ENCODE measurements at regions not wholly inside any gene's neighbourhood (a gene's known extent, or its start where the extent isn't known, plus 50 kb on each side); places are given as distances from the start of the nearest gene placed in this dataset.

DNA sequence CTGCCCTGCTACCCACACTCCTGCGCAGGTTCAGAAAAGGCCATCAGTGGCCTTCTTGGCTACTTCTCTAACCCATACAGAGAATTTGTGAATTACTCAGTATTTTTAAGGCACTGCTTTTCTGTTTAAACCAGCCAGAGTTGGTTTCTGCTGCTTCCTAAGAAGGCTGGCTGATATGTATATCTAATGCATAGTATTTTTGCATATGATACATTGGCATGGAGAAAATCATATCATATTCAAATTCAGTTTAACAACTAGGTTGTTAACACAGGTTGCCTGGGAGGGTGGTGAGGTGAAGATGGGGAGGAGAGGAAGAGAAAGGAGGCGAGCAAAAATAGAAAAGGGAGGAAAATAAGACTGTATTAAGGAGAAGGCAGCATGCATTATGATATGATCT, 132.8 kb upstream of the ADPGK start:
- DNase-seq = no peak

- DNase-seq = no peak
Observed at GRCh38 chr15:72915843-72916242, 132.3 kb upstream of the ADPGK start.

- no peak for DNase-seq
Observed at GRCh38 chr15:72912996-72913395, 129.4 kb upstream of the ADPGK start.

GRCh38 chr15:72912121-72912520, 128.6 kb upstream of the ADPGK start:
- no peak for DNase-seq

DNA sequence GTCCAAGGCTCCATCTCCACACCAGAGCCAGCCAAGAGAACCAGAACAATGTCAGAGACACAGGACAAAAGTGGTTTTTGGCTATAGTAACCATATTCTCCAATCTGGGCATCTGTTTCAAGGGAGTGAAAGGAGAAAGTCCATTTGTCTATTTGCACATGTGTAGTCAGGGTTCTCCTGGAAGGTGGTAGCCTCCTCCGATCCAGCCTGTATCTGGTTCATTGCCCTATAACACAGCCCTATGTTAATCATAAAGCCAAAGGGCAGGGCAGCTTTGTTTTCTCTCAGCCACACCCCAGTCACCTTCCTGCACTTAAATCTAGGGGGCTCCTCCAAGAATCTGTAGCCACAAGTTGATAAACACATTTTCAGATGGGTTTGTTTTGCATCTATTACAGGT, 128.1 kb upstream of the ADPGK start:
- no peak for DNase-seq

DNA sequence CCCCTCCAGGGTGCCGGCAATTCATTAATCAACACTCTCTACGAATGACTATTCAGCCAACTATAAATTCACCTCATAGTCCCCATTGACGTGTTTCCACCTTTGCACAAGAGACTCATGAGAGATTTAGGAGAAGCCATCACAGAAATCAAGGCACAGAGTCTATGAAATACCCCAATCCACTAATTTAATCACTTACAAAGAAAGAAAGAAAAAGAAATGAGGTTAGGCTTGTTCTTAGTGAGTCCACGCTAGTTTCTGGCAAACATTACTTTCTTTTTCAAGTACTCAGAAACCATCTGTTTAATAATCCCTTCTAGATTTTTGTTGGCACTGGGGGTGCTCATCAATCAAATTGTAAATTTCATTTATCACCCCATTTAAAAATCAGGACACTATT, 125.2 kb upstream of the ADPGK start:
- no peak for DNase-seq

GRCh38 chr15:72907733-72908132, 124.2 kb upstream of the ADPGK start:
- DNase-seq = peak; percentile 6 to 8

DNA sequence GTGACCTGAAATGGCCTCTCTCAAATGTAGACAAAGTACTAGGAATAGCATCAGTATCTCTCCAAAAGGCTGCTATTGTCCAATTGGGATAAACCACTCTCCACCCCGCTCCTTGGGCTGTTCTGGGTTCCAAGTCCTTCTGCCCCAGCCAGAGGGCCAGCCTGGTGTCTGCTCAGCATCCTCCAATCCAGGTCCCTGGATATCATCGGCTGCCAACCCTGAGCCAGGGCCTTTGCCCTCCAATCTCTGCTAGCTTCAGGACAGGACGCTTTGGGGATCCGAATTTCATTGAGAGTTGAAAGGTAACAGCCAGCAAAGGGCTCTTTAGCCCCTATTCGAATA, 119.3 kb upstream of the ADPGK start:
- DNase-seq = no peak

DNA sequence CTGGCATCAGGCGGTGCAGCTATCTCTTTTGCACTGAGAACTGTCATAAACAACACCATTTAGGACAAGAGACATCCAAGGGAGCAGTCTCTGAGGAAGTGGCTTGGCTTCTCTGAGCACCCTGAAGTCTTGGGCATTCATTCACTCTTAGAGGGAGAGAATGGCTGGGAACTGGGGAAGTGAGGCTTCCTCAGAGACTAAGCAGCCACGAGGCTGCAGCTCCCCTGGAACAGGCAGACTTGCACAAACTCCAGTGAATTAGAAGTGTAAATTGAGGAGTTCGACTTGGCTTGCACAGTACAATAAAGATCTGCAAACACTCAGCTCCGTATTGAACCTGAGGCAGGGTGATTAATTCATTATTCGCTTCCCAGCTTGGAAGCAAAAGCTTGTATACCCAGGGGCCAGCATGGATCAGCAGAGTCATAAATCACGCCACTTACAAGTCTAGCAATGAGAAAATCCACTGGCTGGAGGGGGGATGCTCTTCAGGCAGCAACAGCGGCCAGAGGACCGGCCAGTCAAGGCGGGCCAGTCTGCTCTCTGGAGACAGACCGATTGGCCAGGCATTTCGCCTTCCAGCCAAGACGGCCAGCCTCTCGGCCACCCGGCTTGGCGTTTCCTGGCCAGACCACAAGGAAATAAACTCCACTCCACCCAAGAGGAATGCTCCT, 118.8 kb upstream of the ADPGK start:
- no peak for DNase-seq

GRCh38 chr15:72892986-72893385, 109.4 kb upstream of the ADPGK start:
- DNase-seq = no peak

DNA sequence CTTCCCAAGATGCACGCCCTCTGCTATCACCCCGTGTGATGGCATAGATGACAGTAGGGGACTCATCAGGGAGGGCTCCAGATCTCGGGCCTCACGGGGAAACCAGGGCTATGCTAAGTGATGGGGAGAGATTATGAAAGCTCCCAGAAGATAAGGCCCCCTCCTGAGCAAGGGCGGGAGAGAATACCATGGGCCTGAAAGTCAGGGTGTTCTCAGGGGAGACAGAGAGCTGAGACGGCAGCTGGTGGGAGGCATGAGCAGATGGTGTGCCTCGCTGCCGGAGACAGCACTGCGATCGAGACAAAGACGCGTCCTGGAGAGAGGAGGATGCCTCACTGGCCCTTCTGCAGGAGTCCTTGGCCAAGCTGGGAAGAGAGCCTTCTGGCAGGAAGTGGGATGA, 106.5 kb upstream of the ADPGK start:
- peak in 1 of 2 experiments; percentile 2 for DNase-seq

GRCh38 chr15:72889545-72889944, 106.0 kb upstream of the ADPGK start:
- DNase-seq = no peak

DNA sequence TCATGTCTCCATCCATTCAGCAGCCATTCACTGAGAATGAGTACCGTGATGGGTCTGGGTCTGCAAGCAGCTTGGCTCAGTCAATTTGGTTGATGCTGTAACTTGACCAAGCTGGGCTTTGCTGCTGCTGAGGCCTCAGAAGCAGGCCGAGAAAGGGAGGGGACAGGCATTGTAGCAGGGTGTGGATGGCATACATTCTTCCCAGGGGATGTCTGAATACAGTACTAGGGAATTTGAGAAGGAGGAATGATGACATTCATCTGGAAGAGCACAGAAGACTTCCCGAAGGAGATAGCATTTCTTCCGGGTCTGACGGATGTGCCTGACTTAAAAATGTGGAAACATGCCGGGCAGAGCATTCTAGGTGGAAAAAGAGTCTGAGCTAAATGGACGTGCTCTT, 105.3 kb upstream of the ADPGK start:
- DNase-seq = no peak

DNA sequence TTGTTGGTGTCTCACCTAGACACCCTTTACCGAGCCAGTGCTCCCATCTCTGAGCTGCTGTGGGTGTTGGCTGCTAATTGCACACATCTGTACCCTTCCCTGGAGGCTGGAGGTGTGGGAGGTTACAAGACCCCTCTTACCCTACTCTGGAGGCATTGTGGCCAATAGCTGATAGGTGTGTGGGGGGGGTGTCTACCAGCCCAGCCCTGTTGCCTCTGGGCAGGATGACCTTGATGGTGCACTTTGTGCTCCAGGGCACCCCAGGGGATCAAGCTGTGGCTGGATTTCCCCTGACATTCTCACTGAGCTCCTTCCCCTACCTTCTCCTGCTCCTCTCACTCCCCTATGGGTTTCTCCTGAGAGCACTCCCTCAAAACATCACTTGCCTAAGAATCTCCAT, 104.7 kb upstream of the ADPGK start:
- no peak for DNase-seq

GRCh38 chr15:72887376-72887775, 103.8 kb upstream of the ADPGK start:
- no peak for DNase-seq

- no peak for DNase-seq
Observed at GRCh38 chr15:72884311-72884710, 100.8 kb upstream of the ADPGK start.

GRCh38 chr15:72873379-72874233, 90.0 kb upstream of the ADPGK start:
- DNase-seq = no peak

GRCh38 chr15:72872066-72872845, 88.7 kb upstream of the ADPGK start:
- DNase-seq = no peak

DNA sequence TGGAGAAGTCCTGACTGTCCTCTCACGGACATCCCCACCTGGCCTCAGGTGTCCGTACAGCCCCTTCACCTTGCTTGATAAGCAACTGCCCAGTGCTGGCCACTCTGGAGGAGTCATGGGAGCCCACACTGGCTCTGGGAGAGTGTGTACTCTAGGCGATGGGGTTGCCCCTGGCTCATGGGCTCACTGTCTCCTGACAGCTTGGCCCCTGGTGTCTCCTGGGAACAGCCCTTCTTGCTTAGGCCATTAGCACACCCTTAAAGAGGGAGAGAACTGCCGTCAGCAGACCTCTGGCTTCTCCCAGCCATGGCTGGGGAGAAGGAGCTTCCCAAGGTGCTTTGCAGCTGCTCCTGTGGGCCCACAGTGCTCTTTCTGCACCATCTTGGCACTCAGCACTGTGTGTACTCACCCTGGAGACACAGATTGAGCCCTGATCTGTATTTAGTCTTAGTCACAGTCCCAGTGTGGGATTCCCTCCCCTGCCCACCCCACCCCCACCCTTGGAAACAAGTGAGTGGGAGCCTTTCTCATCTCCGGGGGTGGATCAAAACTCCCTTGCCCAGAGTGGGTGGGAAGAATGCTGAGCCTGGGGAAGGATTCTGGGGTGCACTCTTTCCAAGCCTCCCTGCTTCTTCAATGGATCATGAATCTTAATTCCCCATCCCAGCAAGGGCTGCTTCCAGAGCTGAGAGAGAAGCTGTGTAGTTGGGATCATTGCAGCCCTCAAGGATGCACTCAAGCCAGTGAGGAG, 83.5 kb upstream of the ADPGK start:
- no peak for DNase-seq

- no peak for DNase-seq
Observed at GRCh38 chr15:72866182-72866581, 82.6 kb upstream of the ADPGK start.

- no peak for DNase-seq
Observed at GRCh38 chr15:72865486-72865885, 81.9 kb upstream of the ADPGK start.

DNA sequence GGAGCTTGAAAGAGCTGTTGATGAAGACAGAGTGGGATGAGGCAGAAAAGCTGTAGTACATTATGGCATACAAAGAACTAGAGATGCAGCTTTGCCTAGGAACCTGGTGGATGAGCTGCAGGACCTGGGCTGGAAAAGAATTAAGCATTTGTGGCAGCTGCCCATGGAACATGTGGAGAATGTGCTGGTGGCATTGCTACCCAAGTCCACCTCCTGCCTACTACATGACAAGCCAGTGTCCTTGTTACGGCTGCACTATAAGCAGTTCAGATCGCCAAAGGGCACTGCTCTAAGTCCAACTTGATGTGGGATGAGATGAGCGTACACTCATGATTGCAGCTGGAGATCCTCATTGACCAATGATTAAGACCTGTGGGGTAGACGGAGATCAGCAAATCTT, 81.1 kb upstream of the ADPGK start:
- no peak for DNase-seq

DNA sequence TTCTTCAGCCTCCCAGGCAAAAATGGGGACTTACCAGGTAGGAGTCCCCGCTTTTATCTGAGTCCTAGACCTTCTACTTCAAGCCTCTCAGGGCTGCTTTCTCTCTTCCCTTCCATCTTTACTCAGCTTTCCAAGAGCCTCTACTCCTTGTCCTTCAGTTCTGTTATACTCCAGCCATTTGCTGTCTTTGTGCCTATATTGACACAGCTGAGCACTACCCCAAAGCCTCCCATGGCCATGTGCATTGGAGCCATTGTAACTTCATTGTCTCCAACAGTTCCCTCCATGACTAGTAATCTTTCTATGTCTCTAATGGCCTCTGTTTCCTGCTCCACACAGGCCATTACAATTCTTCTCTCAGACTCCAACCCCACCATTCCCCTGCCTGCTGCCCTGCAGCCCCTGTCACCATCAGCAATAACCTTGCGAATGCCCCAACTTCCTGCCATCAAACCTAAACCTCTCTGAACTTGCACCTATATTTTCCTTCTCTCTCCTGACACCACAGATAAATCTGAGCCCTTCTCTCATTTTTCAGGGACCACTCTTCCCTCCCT, 77.9 kb upstream of the ADPGK start:
- DNase-seq = no peak
